ENCODE measurements at regions not wholly inside any gene's neighbourhood (a gene's known extent, or its start where the extent isn't known, plus 50 kb on each side); places are given as distances from the start of the nearest gene placed in this dataset.
"Not testable (repeated sequence)": the region's sequence is repeated elsewhere in the genome, so short reads cannot be mapped to it uniquely, and the experiment has no call there.

DNA sequence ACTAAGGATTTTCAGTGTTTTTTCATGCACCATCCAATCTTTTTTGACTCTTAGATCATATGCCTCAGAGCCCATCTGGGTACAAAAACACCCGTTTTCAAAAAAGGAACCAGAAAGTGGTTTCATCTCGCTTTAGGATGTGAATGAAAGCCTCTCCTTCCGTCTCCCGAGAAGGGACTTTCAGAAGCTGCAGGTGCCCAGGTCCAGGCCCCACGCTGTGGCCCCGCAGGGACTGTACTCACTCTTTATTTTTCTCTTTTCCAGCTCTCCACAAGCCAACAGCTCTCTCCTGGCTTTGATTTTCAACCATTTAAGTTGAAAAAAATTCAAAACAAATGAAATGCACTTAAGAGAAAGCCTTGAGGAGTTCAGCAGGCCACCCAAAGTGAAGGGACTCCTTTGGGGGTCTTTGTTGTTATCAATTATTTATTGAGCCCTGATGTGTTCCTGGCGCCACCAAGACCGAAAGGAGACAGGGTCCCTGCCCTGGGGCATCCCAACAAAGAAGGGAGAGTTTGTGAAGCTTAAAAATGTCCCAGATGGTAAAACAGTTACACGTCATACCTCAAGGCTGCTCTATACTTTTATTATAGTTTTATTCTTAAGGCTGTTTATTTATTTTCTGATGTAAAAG is 467.3 kb downstream of the PREX1 start:
- Mint-ChIP-seq H3K9me3 (no peaks in the 10 kb centered on the region), H3K36me3 (ENCODE audit: low read depth) (no peaks in the 10 kb centered on the region), H3K27me3 (ENCODE audit: low read depth) (peaks cover 14% of the 10 kb centered on the region), H3K27ac (ENCODE audit: unreplicated experiment) (no peak overlapping the region), H3K4me3 (no peak overlapping the region), H3K4me1 (peaks cover 7% of the 10 kb centered on the region)
- no peak for TF ChIP-seq CTCF (conservative IDR thresholded peaks at IDR 0.05)
- no peak for DNase-seq (ENCODE audit: low read depth, low spot score)

- H3K4me1 Mint-ChIP-seq, result peaks cover 6% of the 10 kb centered on the region
- H3K36me3 Mint-ChIP-seq (ENCODE audit: low read depth), result no peaks in the 10 kb centered on the region
- no peak for DNase-seq (ENCODE audit: low read depth, low spot score)
- H3K27me3 Mint-ChIP-seq (ENCODE audit: low read depth), result peaks cover 14% of the 10 kb centered on the region
- no peak for TF ChIP-seq CTCF (conservative IDR thresholded peaks at IDR 0.05)
- H3K27ac Mint-ChIP-seq (ENCODE audit: unreplicated experiment), result no peak overlapping the region
- H3K9me3 Mint-ChIP-seq, result no peaks in the 10 kb centered on the region
- H3K4me3 Mint-ChIP-seq, result no peak overlapping the region
These were observed 468.0 kb downstream of the PREX1 start for GRCh38 chr20:48359692-48360341.

- H3K27me3 Mint-ChIP-seq (ENCODE audit: low read depth), result peaks cover 14% of the 10 kb centered on the region
- not testable (repeated sequence) for H3K9me3 Mint-ChIP-seq; H3K4me1 Mint-ChIP-seq; H3K36me3 Mint-ChIP-seq (ENCODE audit: low read depth); H3K4me3 Mint-ChIP-seq; DNase-seq (ENCODE audit: low read depth, low spot score)
- H3K27ac Mint-ChIP-seq (ENCODE audit: unreplicated experiment), result peak overlapping the region; percentile 62
These were observed 468.8 kb downstream of the PREX1 start for GRCh38 chr20:48359055-48359390.

- DNase-seq (ENCODE audit: low read depth, low spot score), result no peak
- Mint-ChIP-seq H3K9me3 (no peaks in the 10 kb centered on the region), H3K27ac (ENCODE audit: unreplicated experiment) (no peak overlapping the region), H3K4me1 (peaks cover 7% of the 10 kb centered on the region), H3K36me3 (ENCODE audit: low read depth) (no peaks in the 10 kb centered on the region), H3K4me3 (no peak overlapping the region), H3K27me3 (ENCODE audit: low read depth) (peaks cover 14% of the 10 kb centered on the region)
- no peak for TF ChIP-seq CTCF (conservative IDR thresholded peaks at IDR 0.05)
These were observed 469.4 kb downstream of the PREX1 start for GRCh38 chr20:48358176-48359054.

GRCh38 chr20:48357714-48358113 is 470.1 kb downstream of the PREX1 start:
- H3K36me3 Mint-ChIP-seq (ENCODE audit: low read depth), result no peaks in the 10 kb centered on the region
- no peak overlapping the region for H3K27ac Mint-ChIP-seq (ENCODE audit: unreplicated experiment)
- no peaks in the 10 kb centered on the region for H3K9me3 Mint-ChIP-seq
- peaks cover 14% of the 10 kb centered on the region for H3K27me3 Mint-ChIP-seq (ENCODE audit: low read depth)
- peaks cover 14% of the 10 kb centered on the region for H3K4me1 Mint-ChIP-seq
- no peak for DNase-seq (ENCODE audit: low read depth, low spot score)
- TF ChIP-seq CTCF (conservative IDR thresholded peaks at IDR 0.05), result no peak
- H3K4me3 Mint-ChIP-seq, result no peak overlapping the region

- peaks cover 17% of the 10 kb centered on the region for H3K4me1 Mint-ChIP-seq
- no peak for DNase-seq (ENCODE audit: low read depth, low spot score)
- no peaks in the 10 kb centered on the region for H3K9me3 Mint-ChIP-seq
- no peak overlapping the region for H3K27ac Mint-ChIP-seq (ENCODE audit: unreplicated experiment)
- peaks cover 10% of the 10 kb centered on the region for H3K27me3 Mint-ChIP-seq (ENCODE audit: low read depth)
- no peak for TF ChIP-seq CTCF (conservative IDR thresholded peaks at IDR 0.05)
- no peak overlapping the region for H3K4me3 Mint-ChIP-seq
- no peaks in the 10 kb centered on the region for H3K36me3 Mint-ChIP-seq (ENCODE audit: low read depth)
These were observed 472.9 kb downstream of the PREX1 start for GRCh38 chr20:48354903-48355302.
